ENCODE measurements at regions not wholly inside any gene's neighbourhood (a gene's known extent, or its start where the extent isn't known, plus 50 kb on each side); places are given as distances from the start of the nearest gene placed in this dataset.

DNA sequence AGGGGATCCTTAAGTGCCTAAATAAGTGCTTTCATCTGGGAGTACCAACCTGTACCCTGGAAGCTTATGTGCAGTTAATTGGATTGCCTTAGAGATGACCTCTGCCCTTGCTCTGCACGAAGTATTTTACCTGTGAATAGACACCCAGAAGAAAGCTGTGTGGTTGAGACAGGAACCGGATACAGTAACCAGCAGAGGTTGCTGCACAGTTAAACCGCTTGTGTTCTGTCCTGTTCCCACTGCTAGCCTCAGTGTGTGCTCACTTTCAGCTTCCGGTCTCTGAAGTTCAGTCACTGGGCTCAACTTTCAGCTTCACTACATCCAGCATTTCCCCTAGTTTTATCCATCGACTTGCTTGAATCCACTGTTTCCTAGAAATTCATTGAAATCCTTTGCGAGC, 185.3 kb downstream of the FAM170A start:
- no peak for DNase-seq (ENCODE audit: low read depth in 2 of 2)
- TF ChIP-seq, protein P1, sequence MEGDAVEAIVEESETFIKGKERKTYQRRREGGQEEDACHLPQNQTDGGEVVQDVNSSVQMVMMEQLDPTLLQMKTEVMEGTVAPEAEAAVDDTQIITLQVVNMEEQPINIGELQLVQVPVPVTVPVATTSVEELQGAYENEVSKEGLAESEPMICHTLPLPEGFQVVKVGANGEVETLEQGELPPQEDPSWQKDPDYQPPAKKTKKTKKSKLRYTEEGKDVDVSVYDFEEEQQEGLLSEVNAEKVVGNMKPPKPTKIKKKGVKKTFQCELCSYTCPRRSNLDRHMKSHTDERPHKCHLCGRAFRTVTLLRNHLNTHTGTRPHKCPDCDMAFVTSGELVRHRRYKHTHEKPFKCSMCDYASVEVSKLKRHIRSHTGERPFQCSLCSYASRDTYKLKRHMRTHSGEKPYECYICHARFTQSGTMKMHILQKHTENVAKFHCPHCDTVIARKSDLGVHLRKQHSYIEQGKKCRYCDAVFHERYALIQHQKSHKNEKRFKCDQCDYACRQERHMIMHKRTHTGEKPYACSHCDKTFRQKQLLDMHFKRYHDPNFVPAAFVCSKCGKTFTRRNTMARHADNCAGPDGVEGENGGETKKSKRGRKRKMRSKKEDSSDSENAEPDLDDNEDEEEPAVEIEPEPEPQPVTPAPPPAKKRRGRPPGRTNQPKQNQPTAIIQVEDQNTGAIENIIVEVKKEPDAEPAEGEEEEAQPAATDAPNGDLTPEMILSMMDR (IDR thresholded peaks at IDR 0.05; ENCODE audit: low read depth, low read length), result no peak
- H3K4me3 ChIP-seq (replicated peaks in 1 of 2; ENCODE audit: low read depth in 2 of 2, low read length in 2 of 2), result no peak overlapping the region

DNA sequence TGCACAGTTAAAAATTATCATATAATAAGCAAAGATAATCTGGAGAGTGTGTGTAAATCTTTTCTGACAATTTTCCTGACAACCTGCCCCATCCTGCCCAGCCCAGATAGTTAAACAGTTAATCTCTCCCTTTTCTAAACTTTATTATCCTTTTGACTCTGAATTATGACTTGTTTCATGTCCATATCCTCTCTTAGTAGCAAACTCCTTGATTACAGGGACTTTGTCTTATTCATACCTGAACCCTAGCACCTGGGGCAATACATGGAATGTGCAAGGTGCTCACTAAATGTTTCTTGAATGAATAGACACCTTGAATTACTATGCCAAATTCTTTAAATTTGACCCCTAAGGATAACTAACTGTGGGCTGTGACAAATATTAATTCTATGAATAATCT, 186.7 kb downstream of the FAM170A start:
- H3K4me3 ChIP-seq (replicated peaks in 1 of 2; ENCODE audit: low read depth in 2 of 2, low read length in 2 of 2), result no peak overlapping the region
- no peak for DNase-seq (ENCODE audit: low read depth in 2 of 2)
- TF ChIP-seq, protein P1 (IDR thresholded peaks at IDR 0.05; ENCODE audit: low read depth, low read length), result no peak

DNA sequence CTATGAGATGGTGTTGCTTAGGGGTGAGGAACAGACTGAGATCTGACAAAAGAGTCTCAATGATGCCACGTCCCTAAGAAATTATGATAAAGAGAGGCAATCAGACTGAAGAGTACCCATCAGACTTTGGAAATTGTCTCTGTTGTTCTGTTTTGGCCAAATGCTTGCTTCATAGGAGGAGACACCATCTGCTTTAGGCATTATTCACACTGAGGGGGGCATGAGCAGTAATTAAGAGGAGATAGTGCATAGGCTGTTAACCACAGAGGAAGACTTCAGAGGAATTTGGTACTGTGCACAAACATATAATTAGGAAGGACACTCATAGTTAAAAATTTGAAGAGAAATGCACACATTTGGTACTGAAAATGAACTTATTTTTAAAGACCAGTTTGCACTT, 190.7 kb downstream of the FAM170A start:
- no peak overlapping the region for H3K4me3 ChIP-seq (replicated peaks in 1 of 2; ENCODE audit: low read depth in 2 of 2, low read length in 2 of 2)
- TF ChIP-seq, protein P1 (IDR thresholded peaks at IDR 0.05; ENCODE audit: low read depth, low read length), result no peak
- no peak for DNase-seq (ENCODE audit: low read depth in 2 of 2)

DNA sequence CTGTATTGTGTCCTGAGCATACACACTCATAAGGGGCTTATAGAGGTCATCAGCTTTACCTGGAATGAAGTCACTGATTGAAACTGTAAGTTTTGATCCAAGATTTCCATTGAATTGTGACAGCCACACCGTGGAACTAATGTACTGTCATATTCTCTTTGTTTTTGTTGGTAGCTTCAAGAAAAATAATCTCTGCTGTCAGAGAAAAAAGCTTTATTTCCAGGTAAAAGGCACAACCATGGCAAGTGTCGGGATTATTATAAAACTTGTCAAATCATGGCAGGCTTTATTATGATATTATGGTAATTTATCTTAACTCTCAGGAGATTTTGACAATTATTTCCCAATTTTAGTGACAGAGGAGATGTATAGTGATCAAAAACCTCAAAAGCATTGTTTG, 191.2 kb downstream of the FAM170A start:
- H3K4me3 ChIP-seq (replicated peaks in 1 of 2; ENCODE audit: low read depth in 2 of 2, low read length in 2 of 2), result no peak overlapping the region
- TF ChIP-seq, protein P1 (IDR thresholded peaks at IDR 0.05; ENCODE audit: low read depth, low read length), result no peak
- no peak for DNase-seq (ENCODE audit: low read depth in 2 of 2)

DNA sequence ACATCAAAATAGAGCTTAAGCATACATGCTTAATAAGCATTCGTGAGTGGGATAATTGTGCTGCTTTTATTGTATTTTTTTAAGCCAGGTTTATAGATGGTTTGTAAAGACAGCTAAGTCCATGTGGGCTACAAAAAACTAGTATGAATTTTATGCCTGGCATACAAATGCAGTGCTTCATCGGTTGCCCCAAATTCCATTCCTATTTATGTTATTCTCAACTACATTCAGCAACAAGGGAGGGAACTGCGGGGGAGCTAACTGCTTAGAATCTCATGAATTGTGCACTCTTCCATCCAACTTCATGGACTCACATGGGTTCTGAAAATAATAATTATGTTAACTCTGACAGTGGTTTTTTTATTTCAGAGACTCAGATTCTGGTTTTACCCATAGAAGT, 199.2 kb downstream of the FAM170A start:
- TF ChIP-seq, protein P1 (IDR thresholded peaks at IDR 0.05; ENCODE audit: low read depth, low read length), result no peak
- no peak for DNase-seq (ENCODE audit: low read depth in 2 of 2)
- H3K4me3 ChIP-seq (replicated peaks in 1 of 2; ENCODE audit: low read depth in 2 of 2, low read length in 2 of 2), result no peak overlapping the region

DNA sequence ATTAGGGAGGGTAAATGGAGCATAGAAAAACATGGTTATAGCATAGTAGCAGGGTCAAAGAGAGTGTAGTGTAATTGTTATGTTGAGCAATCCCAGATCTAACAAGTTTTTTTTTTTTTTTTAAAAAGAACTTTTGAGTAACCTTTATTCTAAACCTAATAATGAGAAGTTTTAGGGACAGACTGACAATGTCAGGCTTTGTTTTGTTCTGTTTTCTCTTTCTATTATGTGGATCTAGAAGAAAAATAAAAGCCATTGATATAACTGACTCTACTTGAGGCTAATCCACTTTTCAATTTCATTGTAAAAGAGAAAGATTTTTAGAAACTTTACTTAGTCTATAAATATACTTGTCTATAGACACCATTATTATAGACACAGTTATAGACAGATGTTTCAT, 200.0 kb downstream of the FAM170A start:
- no peak overlapping the region for H3K4me3 ChIP-seq (replicated peaks in 1 of 2; ENCODE audit: low read depth in 2 of 2, low read length in 2 of 2)
- TF ChIP-seq, protein P1 (IDR thresholded peaks at IDR 0.05; ENCODE audit: low read depth, low read length), result no peak
- no peak for DNase-seq (ENCODE audit: low read depth in 2 of 2)

DNA sequence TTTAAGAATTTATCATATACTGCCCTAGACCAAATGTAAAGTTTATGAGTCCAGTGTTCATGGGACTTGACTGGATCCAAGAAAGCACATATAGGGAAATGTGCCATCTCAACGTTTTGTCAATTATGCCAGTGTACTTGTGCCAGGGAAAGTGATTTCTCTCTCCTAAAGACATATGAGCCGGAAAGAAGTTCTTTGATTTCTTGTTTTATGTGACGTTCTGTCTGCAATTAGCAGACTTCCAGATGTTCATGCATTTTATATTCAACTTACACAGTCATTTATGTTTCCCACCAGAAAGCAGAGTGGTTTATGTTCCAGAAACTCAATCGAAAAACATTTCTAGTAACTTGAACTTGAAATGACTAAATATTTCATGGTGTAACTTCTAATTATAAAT, 203.8 kb downstream of the FAM170A start:
- no peak for DNase-seq (ENCODE audit: low read depth in 2 of 2)
- H3K4me3 ChIP-seq (replicated peaks in 1 of 2; ENCODE audit: low read depth in 2 of 2, low read length in 2 of 2), result no peak overlapping the region
- TF ChIP-seq, protein P1 (IDR thresholded peaks at IDR 0.05; ENCODE audit: low read depth, low read length), result no peak

Data from cardiac fibroblast (primary cell).